Lower leg skin (tissue), 3 donors: ENCODE measurements at regions not wholly inside any gene's neighbourhood (a gene's known extent, or its start where the extent isn't known, plus 50 kb on each side); places are given as distances from the start of the nearest gene placed in this dataset.

Source experiments
- CTCF ChIP-seq, 3 donors: fragments of 450-650 bp; IDR thresholded peaks; one replicate each; pipeline ENCODE4 v1.5.1; 2016; ENCODE audit warnings: antibody characterized with exemption in 3 of 3, mild to moderate bottlenecking in 3 of 3, moderate library complexity in 2 of 3
- POLR2A ChIP-seq, 2 donors: fragments of 450-650 bp; IDR thresholded peaks; one replicate each; pipeline ENCODE4 v1.6.1; 2016 to 2017; ENCODE audit warnings: antibody characterized with exemption in 2 of 2, mild to moderate bottlenecking in 1 of 2, moderate library complexity in 1 of 2

- TF ChIP-seq CTCF (IDR thresholded peaks at IDR 0.05) (no peak), POLR2A (IDR thresholded peaks at IDR 0.05) (no peak)
Observed at GRCh38 chr15:100732211-100733055, 130.0 kb downstream of the ASB7 start.
